ENCODE measurements at regions not wholly inside any gene's neighbourhood (a gene's known extent, or its start where the extent isn't known, plus 50 kb on each side); places are given as distances from the start of the nearest gene placed in this dataset.

GRCh38 chr3:165455793-165456192, 259.6 kb upstream of the SLITRK3 start:
- DNase-seq (ENCODE audit: low spot score): no peak

GRCh38 chr3:165455360-165455759, 259.2 kb upstream of the SLITRK3 start:
- no peak for DNase-seq (ENCODE audit: low spot score)

DNA sequence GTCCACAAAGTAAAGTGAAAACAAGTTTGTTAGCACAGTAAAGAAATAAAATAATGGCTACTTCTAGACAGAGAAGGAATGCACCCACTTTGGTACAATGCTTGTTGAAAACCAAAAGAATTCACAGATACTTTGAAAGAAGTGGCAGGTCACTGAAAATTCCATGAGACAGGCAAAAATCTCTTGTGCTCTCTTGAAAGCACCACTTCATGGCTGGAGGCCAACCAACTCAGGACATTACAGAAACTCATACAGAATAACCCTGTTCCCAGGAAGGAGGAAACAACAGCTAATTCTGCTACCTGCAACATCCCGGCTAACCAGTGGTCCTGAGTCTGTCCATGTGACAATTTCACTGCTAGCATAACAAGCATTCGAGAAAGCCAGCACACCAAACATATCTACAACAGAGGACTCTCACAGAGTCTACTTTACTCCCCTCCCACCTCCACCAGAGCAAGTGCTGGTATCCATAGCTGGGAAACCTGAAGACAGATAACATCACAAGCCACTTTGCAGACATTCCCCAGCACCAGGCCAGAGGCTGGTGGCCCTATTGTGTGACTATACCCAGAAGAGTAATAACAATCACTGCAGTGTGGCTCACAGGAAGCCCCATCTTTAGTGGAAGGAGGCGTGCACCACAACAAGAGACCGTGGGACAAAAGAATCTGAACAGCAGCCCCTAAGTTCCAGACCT, 255.3 kb upstream of the SLITRK3 start:
- DNase-seq (ENCODE audit: low spot score): no peak

GRCh38 chr3:165446555-165446954, 250.4 kb upstream of the SLITRK3 start:
- no peak for DNase-seq (ENCODE audit: low spot score)

DNA sequence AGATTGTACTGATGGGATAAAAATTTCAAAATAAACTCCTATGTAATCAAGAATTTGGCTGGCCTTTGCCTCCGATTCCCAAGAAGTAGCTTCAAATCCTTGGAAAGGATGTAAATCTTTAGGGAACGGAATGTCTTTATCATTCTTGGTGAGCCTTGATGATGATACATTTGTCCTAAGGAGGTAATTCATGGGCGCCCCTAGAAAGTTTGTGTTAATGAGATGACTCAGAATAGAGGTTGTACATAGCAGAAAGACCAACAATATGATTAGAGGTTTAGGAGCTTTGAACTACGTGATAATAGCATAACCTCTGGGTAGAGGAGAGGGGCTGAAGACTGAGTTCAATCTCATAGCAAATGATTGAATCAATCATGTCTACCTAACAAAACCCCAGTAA, 248.6 kb upstream of the SLITRK3 start:
- DNase-seq (ENCODE audit: low spot score): no peak

- no peak for DNase-seq (ENCODE audit: low spot score)
Observed at GRCh38 chr3:165443664-165444063, 247.5 kb upstream of the SLITRK3 start.

GRCh38 chr3:165442061-165442460, 245.9 kb upstream of the SLITRK3 start:
- DNase-seq (ENCODE audit: low spot score): no peak

GRCh38 chr3:165440380-165440779, 244.2 kb upstream of the SLITRK3 start:
- DNase-seq (ENCODE audit: low spot score): no peak

- DNase-seq (ENCODE audit: low spot score): no peak
Observed at GRCh38 chr3:165439765-165440164, 243.6 kb upstream of the SLITRK3 start.

- no peak for DNase-seq (ENCODE audit: low spot score)
Observed at GRCh38 chr3:165434516-165434915, 238.3 kb upstream of the SLITRK3 start.

GRCh38 chr3:165406425-165406824, 210.2 kb upstream of the SLITRK3 start:
- no peak for DNase-seq (ENCODE audit: low spot score)

DNA sequence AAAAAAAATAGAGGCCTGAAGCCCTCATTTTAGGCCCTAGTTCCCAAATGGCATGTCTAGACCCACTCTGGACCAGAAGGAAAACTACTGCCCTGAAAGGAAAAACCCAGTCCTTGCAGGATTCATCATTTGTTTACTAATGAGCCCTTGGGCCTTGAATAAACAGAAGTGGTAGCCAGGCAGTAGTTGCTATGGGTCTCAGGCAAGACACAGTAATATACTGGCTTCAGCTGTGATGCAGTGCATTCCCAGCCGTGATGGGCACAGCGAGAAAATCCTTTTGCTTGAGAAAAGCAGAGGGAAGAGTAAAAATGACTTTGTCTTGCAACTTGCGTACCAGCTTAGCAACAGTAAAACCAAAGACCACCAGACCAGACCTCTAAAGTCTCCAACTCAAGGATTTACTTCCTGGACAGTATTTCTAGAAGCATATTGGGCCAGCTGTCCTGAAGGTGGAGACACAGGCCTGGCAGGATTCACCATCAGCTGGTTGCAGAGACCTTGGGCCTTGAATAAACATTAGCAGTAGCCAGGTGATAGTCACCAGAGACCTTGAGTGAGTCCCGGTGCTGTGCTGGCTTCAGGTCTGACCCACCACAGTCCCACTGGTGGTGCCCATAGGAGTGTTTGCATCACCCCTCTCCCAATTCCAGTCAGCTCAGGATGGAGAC, 208.3 kb upstream of the SLITRK3 start:
- no peak for DNase-seq (ENCODE audit: low spot score)

GRCh38 chr3:165403666-165404065, 207.5 kb upstream of the SLITRK3 start:
- DNase-seq (ENCODE audit: low spot score): no peak

GRCh38 chr3:165395188-165395587, 199.0 kb upstream of the SLITRK3 start:
- no peak for DNase-seq (ENCODE audit: low spot score)

- DNase-seq (ENCODE audit: low spot score): no peak
Observed at GRCh38 chr3:165393461-165393860, 197.3 kb upstream of the SLITRK3 start.

DNA sequence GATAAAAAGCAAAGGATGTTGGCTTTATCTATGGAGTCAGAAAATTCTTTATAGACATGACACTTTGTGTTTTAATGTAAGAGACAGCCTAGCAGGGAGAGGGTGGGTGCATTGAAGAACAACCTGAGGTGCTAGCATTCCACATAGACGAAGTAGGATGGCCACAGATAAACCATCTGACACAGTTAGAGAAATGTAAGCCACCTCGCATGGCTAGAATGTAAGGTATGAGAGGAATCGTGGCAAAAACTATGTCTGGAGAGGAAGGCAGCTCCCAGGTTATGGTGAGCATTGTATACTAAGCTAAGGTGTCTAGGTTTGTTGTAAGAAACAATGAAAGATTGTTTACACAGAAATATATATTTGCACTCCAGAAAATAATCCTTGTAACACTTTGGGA, 194.0 kb upstream of the SLITRK3 start:
- no peak for DNase-seq (ENCODE audit: low spot score)

DNA sequence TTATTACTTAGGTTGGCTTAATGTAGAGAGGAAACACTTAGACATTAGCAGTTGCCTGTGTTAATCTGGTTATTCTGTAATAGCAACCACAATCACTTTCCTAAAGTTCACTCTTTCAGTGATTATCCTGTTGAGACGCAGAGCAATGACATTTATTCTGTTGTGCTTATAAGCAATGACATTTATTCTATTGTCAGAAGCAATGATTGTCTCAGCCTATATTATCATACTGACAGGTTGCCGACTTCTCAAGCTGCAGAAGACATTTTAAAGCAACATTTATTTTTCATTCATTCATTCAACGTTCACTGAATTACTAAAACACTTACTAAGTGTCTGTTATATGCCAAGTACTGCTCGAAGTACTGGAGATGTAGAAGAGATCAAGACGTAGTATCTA, 193.5 kb upstream of the SLITRK3 start:
- DNase-seq (ENCODE audit: low spot score): no peak

DNA sequence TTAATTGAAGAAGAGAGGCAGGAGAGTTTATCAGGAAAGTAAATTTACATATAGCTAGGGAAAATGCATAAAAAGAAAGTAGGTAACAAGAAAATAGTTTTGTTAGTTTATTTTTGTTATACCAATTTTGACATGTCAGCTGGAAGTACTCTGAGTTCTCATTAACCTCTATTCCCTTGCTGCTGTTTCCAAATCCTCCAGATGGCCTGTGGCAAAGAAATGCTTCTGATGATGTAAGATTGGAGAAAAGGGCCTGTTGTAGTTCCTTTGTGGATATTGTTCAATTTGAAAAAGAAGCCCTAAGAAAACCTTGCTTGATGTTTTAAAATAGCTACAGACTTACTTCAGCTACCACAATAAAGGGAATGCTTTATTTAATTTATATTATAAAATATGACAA, 192.9 kb upstream of the SLITRK3 start:
- no peak for DNase-seq (ENCODE audit: low spot score)

DNA sequence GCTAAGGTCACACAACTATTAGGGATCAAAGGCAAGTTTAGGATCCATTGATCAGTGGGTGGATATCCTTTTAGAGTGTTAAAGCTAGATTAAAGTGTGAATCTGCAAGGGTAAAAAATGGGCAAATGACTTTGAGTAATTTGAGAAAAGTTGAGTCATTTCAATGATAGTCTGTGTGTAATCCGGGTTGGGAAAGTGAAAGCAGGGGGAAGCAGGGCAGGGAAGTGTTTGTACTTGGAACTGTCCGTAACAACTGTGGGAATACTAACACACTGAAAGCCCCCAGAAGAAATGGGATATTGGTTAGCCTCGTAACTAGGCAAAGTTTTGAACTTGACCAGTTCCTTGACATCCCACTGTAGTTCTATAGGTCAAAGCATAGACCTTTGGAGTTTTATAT, 187.2 kb upstream of the SLITRK3 start:
- no peak for DNase-seq (ENCODE audit: low spot score)

- no peak for DNase-seq (ENCODE audit: low spot score)
Observed at GRCh38 chr3:165382672-165383071, 186.5 kb upstream of the SLITRK3 start.

- no peak for DNase-seq (ENCODE audit: low spot score)
Observed at GRCh38 chr3:165378761-165379160, 182.6 kb upstream of the SLITRK3 start.

DNA sequence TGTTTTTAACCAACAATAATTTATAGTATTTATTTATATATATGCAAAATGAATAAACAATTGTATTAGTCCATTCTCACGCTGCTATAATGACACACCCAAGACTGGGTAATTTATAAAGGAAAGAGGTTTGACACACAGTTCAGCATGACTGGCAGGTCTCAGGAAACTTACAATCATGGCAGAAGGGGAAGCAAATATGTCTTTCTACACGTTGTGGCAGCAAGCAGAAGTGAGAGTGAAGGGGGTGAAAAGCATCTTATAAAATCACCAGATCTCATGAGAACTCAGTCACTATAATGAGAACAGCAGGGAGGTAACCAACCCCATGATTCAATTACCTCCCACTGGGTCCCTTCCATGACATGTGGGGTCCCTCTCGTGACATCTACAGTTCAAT, 162.8 kb upstream of the SLITRK3 start:
- DNase-seq (ENCODE audit: low spot score): no peak

DNA sequence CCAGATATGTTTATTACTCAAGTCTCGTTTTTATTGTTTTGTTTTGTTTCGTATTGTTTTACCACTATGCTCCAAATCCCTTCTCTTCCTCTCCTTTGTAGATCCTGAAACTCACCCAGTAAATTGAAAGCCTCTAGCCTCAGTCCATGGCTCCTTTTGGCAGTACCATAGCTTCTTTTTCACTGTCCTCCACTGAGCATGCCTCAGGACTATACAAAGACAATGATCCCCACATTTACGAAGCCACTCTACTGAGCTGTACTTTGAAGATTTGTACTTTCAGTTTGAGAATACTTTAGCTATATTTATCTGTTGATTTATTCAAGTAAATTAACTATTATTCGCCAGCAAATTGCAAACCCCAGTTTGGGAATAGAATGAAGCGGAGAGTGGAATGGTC, 159.1 kb upstream of the SLITRK3 start:
- no peak for DNase-seq (ENCODE audit: low spot score)

DNA sequence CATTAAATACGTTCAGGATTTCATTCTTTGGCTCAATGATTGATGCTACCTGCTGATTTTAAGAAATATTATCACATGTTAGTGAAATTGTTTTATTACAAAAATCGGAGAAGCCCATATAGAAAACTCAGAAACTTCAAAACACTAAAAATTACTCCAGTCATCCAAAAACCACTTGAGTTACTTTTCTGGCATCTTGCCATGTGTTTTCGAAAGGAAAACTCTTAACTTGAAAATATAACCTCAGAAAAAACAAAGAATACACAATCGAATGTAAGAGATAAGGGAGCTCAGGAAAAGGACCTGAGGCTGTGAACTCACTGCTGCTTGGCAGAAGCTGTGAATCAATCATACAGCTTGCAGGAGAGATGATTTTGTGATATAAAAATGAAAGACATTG, 151.3 kb upstream of the SLITRK3 start:
- no peak for DNase-seq (ENCODE audit: low spot score)
